Bronchial epithelial cell (primary cell): ENCODE measurements at regions not wholly inside any gene's neighbourhood (a gene's known extent, or its start where the extent isn't known, plus 50 kb on each side); places are given as distances from the start of the nearest gene placed in this dataset.
A peak's percentile ranks its signal among the peaks of the same experiment; 100 is the strongest.
"Not testable (repeated sequence)": the region's sequence is repeated elsewhere in the genome, so short reads cannot be mapped to it uniquely, and the experiment has no call there.

ENCODE experiments used
- DNase-seq: peaks from one replicate; pipeline ENCODE4 v3.0.0-alpha.2; 2010; ENCODE audit warnings: low read depth
- FAIRE-seq: peaks from 2 replicates; lab custom pipeline; 2011; peaks lifted over from hg19 to GRCh38; lab: Jason Lieb, UNC
- H3K27me3 ChIP-seq: 2 replicates; pipeline ENCODE4 v1.5.1; 2011; ENCODE audit warnings: low read length; ENCODE audit not compliant: control insufficient read depth, insufficient read depth
- H3K36me3 ChIP-seq: 2 replicates; pipeline ENCODE4 v1.5.1; 2011; ENCODE audit warnings: low read length; ENCODE audit not compliant: control insufficient read depth, insufficient read depth
- H3K4me3 ChIP-seq: 2 replicates; pipeline ENCODE4 v1.5.1; 2011; ENCODE audit warnings: mild to moderate bottlenecking, low read depth, low read length, control low read depth
- TF ChIP-seq, protein P1 (sequence below): IDR thresholded peaks from 2 replicates; pipeline ENCODE4 v1.5.1; 2011; ENCODE audit warnings: mild to moderate bottlenecking, moderate library complexity, low read length, control low read depth, inconsistent platforms; ENCODE audit not compliant: insufficient read depth, severe bottlenecking

DNA sequence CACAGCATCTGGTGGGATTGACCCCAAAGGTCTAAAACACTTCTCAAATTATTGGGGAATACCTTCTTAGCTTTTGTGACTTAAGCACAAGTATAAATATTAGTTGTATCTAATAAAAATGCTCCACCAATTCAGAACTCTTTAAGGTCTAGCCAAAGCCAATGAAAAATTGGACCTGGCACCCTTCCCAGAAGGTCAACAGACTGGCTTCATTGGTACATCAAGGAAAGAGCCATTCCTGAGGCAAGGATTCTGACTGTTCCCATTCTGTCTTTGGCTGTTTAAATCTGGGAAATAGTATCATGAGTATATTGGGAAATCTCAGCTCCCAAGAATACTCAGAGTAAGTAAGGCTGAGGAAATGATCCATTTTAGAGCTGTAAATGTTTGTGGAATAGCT is 153.0 kb upstream of the TRPC5 start:
- DNase-seq = no peak
- TF ChIP-seq, protein P1, sequence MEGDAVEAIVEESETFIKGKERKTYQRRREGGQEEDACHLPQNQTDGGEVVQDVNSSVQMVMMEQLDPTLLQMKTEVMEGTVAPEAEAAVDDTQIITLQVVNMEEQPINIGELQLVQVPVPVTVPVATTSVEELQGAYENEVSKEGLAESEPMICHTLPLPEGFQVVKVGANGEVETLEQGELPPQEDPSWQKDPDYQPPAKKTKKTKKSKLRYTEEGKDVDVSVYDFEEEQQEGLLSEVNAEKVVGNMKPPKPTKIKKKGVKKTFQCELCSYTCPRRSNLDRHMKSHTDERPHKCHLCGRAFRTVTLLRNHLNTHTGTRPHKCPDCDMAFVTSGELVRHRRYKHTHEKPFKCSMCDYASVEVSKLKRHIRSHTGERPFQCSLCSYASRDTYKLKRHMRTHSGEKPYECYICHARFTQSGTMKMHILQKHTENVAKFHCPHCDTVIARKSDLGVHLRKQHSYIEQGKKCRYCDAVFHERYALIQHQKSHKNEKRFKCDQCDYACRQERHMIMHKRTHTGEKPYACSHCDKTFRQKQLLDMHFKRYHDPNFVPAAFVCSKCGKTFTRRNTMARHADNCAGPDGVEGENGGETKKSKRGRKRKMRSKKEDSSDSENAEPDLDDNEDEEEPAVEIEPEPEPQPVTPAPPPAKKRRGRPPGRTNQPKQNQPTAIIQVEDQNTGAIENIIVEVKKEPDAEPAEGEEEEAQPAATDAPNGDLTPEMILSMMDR = no peak

DNA sequence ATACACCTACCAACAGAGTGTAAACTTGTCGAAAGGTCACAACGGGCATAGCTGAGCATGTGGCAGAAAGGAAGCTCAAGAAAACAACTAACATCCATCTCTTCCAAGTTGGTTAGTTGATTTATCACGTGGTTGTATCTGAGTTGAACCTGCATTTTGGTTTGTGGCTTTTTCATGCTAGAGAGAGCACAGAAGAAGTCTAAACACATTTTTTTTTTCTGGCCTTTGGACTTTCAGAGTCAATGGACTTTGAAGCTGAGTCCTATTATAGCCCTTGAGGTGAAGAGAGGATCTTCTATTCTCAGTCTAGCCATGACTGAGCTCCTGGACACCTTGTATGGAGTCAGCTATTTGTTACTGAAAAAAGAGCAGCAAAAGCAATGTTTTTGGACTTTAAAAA is 150.6 kb upstream of the TRPC5 start:
- H3K4me3 ChIP-seq = no peak overlapping the region
- FAIRE-seq = no peak
- no peaks in the 10 kb centered on the region for H3K27me3 ChIP-seq
- H3K36me3 ChIP-seq = no peaks in the 10 kb centered on the region
- no peak for DNase-seq
- TF ChIP-seq, protein P1 = no peak

More for the DNA sequence above, 153.0 kb upstream of the TRPC5 start:
- Histone ChIP-seq H3K27me3 (no peaks in the 10 kb centered on the region), H3K36me3 (no peaks in the 10 kb centered on the region), H3K4me3 (no peak overlapping the region)
- no peak for FAIRE-seq

DNA sequence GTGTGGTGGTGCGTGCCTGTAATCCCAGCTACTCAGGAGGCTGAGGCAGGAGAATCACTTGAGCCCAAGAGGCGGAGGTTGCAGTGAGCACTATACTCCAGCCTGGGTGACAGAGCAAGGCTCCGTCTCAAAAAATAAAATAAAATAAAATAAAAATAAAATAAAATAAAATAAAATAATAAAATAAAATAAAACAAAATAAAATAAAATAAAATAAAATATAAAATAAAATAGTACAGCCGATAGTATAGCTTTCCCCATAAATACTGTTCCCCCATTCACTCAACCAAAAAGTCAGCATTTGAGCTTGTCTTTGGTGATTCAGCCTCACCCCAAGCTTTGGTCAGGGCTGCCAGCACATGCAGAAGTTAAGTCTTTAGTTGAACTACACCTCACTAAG is 144.2 kb upstream of the TRPC5 start:
- not testable (repeated sequence) for H3K27me3 ChIP-seq, FAIRE-seq, H3K4me3 ChIP-seq, H3K36me3 ChIP-seq, DNase-seq

DNA sequence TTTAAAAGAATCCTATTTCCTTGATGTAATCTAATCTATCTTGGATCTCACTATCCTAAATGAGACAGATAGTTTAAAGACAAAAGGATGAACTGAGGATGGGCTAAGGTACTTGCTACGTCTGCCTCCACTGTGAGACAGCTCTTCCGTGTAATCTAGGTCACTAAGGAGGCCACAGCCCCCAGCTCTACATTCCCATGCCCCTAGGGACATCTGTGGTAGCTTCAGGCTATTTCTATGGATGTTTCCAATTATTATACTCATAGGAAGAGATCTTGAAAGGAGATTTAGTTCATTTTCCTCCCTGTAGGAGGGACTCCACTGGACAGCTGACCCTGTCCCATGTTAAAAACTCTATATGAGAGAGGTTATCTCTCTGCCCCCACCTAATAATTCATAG is 140.8 kb upstream of the TRPC5 start:
- DNase-seq (no peak), FAIRE-seq (no peak)
- H3K27me3 ChIP-seq = no peaks in the 10 kb centered on the region
- TF ChIP-seq, protein P1 = no peak
- H3K36me3 ChIP-seq = no peaks in the 10 kb centered on the region
- H3K4me3 ChIP-seq = no peak overlapping the region

DNA sequence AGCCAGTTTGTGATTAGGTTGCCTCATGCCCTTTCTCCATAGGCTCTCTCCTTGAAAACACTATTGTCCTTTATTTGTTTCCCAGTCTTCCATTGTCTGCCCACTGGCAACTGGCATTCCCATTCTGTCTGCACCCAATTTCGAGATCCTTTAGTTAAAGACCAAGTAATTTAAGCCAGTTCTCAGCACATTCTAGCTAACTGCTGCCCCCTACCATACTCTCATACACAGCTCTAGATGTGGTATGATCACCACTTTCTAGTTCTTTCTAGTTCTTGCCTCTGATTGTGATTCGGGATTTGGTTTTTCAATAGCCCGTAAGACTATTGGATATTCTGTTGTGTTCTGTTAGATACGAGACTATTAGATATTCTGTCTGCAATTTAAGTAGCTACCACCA is 135.8 kb upstream of the TRPC5 start:
- DNase-seq = no peak
- Histone ChIP-seq H3K27me3 (no peaks in the 10 kb centered on the region), H3K4me3 (no peak overlapping the region), H3K36me3 (no peaks in the 10 kb centered on the region)
- TF ChIP-seq, protein P1 = no peak
- no peak for FAIRE-seq

DNA sequence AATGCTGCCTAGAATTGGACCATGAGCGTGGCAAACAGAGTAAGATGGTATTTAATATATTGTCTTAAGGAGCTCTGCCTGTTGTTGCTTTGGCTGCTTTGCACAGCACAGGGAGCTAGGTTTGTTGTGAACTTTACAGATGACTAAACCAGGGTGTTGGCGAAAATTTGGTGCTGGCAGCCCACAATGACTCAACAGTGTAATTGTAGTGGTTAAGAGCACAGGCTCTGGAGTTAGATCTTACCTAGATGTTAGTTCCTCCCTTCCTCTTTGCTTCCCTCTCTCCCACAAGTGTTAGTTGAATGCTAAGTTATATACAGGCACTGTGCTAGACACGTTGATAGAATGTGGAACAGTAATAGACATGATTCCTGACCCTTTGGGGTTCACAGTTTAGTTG is 128.9 kb upstream of the TRPC5 start:
- Histone ChIP-seq H3K36me3 (no peaks in the 10 kb centered on the region), H3K27me3 (no peaks in the 10 kb centered on the region), H3K4me3 (no peak overlapping the region)
- FAIRE-seq (no peak), DNase-seq (peak; percentile 1)
- TF ChIP-seq, protein P1 = no peak
